ENCODE measurements at regions not wholly inside any gene's neighbourhood (a gene's known extent, or its start where the extent isn't known, plus 50 kb on each side); places are given as distances from the start of the nearest gene placed in this dataset.

DNA sequence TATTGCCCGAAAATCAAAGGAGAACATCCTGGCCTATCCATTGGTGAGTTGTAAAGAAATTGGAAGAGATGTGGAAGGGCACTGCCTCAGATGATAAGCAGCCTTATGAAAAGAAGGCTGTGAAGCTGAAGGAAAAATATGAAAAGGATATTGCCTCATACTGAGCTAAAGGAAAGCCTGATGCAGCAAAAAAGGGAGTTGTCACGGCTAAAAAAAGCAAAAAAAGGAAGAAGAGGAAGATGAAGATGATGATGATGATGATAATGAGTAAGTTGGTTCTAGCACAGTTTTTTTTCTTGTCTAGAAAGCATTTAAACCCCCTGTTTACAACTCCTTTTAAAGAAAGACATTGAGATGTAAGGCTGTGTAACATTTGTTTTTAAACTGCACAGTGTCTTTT lies 59.8 kb upstream of the ZBED3 start:
- no peaks in the 10 kb centered on the region for H3K36me3 ChIP-seq
- TF ChIP-seq, protein P1, sequence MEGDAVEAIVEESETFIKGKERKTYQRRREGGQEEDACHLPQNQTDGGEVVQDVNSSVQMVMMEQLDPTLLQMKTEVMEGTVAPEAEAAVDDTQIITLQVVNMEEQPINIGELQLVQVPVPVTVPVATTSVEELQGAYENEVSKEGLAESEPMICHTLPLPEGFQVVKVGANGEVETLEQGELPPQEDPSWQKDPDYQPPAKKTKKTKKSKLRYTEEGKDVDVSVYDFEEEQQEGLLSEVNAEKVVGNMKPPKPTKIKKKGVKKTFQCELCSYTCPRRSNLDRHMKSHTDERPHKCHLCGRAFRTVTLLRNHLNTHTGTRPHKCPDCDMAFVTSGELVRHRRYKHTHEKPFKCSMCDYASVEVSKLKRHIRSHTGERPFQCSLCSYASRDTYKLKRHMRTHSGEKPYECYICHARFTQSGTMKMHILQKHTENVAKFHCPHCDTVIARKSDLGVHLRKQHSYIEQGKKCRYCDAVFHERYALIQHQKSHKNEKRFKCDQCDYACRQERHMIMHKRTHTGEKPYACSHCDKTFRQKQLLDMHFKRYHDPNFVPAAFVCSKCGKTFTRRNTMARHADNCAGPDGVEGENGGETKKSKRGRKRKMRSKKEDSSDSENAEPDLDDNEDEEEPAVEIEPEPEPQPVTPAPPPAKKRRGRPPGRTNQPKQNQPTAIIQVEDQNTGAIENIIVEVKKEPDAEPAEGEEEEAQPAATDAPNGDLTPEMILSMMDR (IDR thresholded peaks at IDR 0.05), result no peak
- H3K27ac ChIP-seq, result no peak overlapping the region

GRCh38 chr5:77145666-77146065 lies 58.6 kb upstream of the ZBED3 start:
- Histone ChIP-seq H3K4me3 (no peak overlapping the region), H3K9me3 (no peaks in the 10 kb centered on the region), H3K27me3 (no peaks in the 10 kb centered on the region), H3K36me3 (no peaks in the 10 kb centered on the region), H3K4me1 (no peaks in the 10 kb centered on the region), H3K27ac (peak overlapping the region in 1 of 2 donors; percentile 45)
- no peak for DNase-seq (ENCODE audit: low spot score)
- TF ChIP-seq, protein P1 (IDR thresholded peaks at IDR 0.05), result no peak

More for the DNA sequence above, 59.8 kb upstream of the ZBED3 start:
- no peaks in the 10 kb centered on the region for H3K27me3 ChIP-seq
- no peak overlapping the region for H3K4me3 ChIP-seq
- DNase-seq (ENCODE audit: low spot score), result no peak
- no peaks in the 10 kb centered on the region for H3K4me1 ChIP-seq
- H3K9me3 ChIP-seq, result no peaks in the 10 kb centered on the region

- Histone ChIP-seq H3K36me3 (no peaks in the 10 kb centered on the region), H3K9me3 (no peaks in the 10 kb centered on the region), H3K4me3 (no peak overlapping the region), H3K4me1 (no peaks in the 10 kb centered on the region), H3K27me3 (no peaks in the 10 kb centered on the region), H3K27ac (no peak overlapping the region)
- no peak for DNase-seq (ENCODE audit: low spot score)
- TF ChIP-seq, protein P1 (IDR thresholded peaks at IDR 0.05), result no peak
Observed at GRCh38 chr5:77144837-77145139, 57.7 kb upstream of the ZBED3 start.

- TF ChIP-seq, protein P1 (IDR thresholded peaks at IDR 0.05), result peak; percentile 60 to 84
- H3K36me3 ChIP-seq, result no peaks in the 10 kb centered on the region
Observed at GRCh38 chr5:77143998-77144836, 57.1 kb upstream of the ZBED3 start.

GRCh38 chr5:77140350-77140749 lies 53.3 kb upstream of the ZBED3 start:
- Histone ChIP-seq H3K27ac (no peak overlapping the region), H3K4me1 (no peaks in the 10 kb centered on the region), H3K36me3 (no peaks in the 10 kb centered on the region), H3K27me3 (no peaks in the 10 kb centered on the region), H3K9me3 (no peaks in the 10 kb centered on the region), H3K4me3 (no peak overlapping the region)
- TF ChIP-seq, protein P1 (IDR thresholded peaks at IDR 0.05), result no peak
- DNase-seq (ENCODE audit: low spot score), result no peak

More at GRCh38 chr5:77143998-77144836, 57.1 kb upstream of the ZBED3 start:
- Histone ChIP-seq H3K9me3 (no peaks in the 10 kb centered on the region), H3K27ac (no peak overlapping the region), H3K27me3 (no peaks in the 10 kb centered on the region), H3K4me3 (no peak overlapping the region), H3K4me1 (no peaks in the 10 kb centered on the region)
- peak; percentile 67 for DNase-seq (ENCODE audit: low spot score)

DNA sequence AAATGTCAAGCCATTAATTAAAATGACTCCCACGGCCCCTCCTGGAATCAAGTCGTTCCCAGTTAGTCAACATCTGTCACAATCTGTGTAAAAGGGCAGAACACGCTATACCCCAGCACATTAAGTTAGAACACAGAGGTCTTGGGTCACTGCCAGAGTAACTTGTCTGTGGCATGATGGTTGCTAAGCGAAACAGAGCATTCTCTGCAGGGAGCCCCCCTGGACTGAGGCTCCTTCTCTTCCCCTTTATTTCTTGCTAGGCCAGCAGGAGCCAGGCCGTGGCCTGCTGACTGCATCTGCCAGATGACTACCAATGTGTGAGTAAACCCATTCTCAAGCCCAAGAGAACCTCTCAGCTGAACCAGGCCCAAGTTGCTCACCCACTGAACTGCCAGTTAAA lies 51.9 kb upstream of the ZBED3 start:
- no peak for DNase-seq (ENCODE audit: low spot score)

More for the DNA sequence above, 51.9 kb upstream of the ZBED3 start:
- Histone ChIP-seq H3K27me3 (no peaks in the 10 kb centered on the region), H3K27ac (peak overlapping the region in 1 of 2 donors; percentile 49), H3K9me3 (no peaks in the 10 kb centered on the region), H3K36me3 (no peaks in the 10 kb centered on the region), H3K4me3 (no peak overlapping the region), H3K4me1 (no peaks in the 10 kb centered on the region)
- TF ChIP-seq, protein P1 (IDR thresholded peaks at IDR 0.05), result no peak

Measured in right atrium auricular region (tissue), 2 donors.